Liver (tissue), 8 donors: ENCODE measurements at regions not wholly inside any gene's neighbourhood (a gene's known extent, or its start where the extent isn't known, plus 50 kb on each side); places are given as distances from the start of the nearest gene placed in this dataset.

ENCODE experiments used
- DNase-seq: peaks from one replicate; pipeline ENCODE4 v3.0.0-alpha.2; 2017; ENCODE audit warnings: low spot score
- H3K27ac ChIP-seq, 2 donors: one replicate each; pipeline ENCODE4 v1.7.0; 2013; ENCODE audit warnings: inconsistent platforms in 2 of 2, low read length in 2 of 2, control low read depth in 1 of 2, low read depth in 1 of 2, mild to moderate bottlenecking in 1 of 2
- H3K27me3 ChIP-seq, 4 donors: one replicate each; pipeline versions ENCODE4 v1.6.1 to v1.7.0; 2013; ENCODE audit warnings: low read length in 3 of 4, inconsistent platforms in 1 of 4, mild to moderate bottlenecking in 1 of 4, moderate library complexity in 1 of 4; ENCODE audit not compliant: control insufficient read depth in 4 of 4, insufficient read depth in 4 of 4
- H3K36me3 ChIP-seq, 4 donors: one replicate each; pipeline versions ENCODE4 v1.6.1 to v1.7.0; 2013; ENCODE audit warnings: low read length in 3 of 4, mild to moderate bottlenecking in 3 of 4, low read depth in 1 of 4, moderate library complexity in 1 of 4; ENCODE audit not compliant: control insufficient read depth in 4 of 4, insufficient read depth in 3 of 4
- H3K4me1 ChIP-seq, 4 donors: one replicate each; pipeline versions ENCODE4 v1.6.1 to v1.7.0; 2013; ENCODE audit warnings: low read length in 3 of 4, mild to moderate bottlenecking in 3 of 4, moderate library complexity in 1 of 4; ENCODE audit not compliant: control insufficient read depth in 4 of 4, insufficient read depth in 4 of 4
- H3K4me3 ChIP-seq, 3 donors: one replicate each; pipeline versions ENCODE4 v1.6.1 to v1.7.0; 2013; ENCODE audit warnings: low read length in 3 of 3, control low read depth in 1 of 3, low read depth in 1 of 3, mild to moderate bottlenecking in 1 of 3
- H3K9ac ChIP-seq, 2 donors: one replicate each; pipeline ENCODE4 v1.7.0; 2013; ENCODE audit warnings: low read length in 2 of 2, mild to moderate bottlenecking in 2 of 2, moderate library complexity in 2 of 2, control low read depth in 1 of 2, low read depth in 1 of 2
- H3K9me3 ChIP-seq, 4 donors: one replicate each; pipeline versions ENCODE4 v1.6.1 to v1.7.0; 2013; ENCODE audit warnings: low read length in 3 of 4; ENCODE audit not compliant: control insufficient read depth in 4 of 4
- ATF3 ChIP-seq: IDR thresholded peaks from 2 replicates; pipeline ENCODE4 v1.6.1; 2016; ENCODE audit warnings: antibody characterized with exemption
- CTCF ChIP-seq: fragments of 150-350 bp; IDR thresholded peaks from 2 replicates; pipeline ENCODE4 v1.5.1; 2017; ENCODE audit warnings: improper control_type of control experiment, low read depth, low read length; ENCODE audit not compliant: missing input control
- EGR1 ChIP-seq, 2 donors: IDR thresholded peaks; 2 replicates each; pipeline ENCODE4 v1.6.1; 2016 to 2018; ENCODE audit warnings: antibody characterized with exemption in 2 of 2, low read depth in 2 of 2
- FOXA1 ChIP-seq: IDR thresholded peaks from 2 replicates; pipeline ENCODE4 v1.6.1; 2016; ENCODE audit warnings: antibody characterized with exemption
- FOXA2 ChIP-seq: IDR thresholded peaks from 2 replicates; pipeline ENCODE4 v1.6.1; 2016; ENCODE audit warnings: antibody characterized with exemption
- GABPA ChIP-seq, 2 donors: IDR thresholded peaks in 1 of 2; conservative IDR thresholded peaks in 1 of 2; 2 replicates each; pipeline ENCODE4 v1.6.1; 2016; ENCODE audit warnings: antibody characterized with exemption in 2 of 2, mild to moderate bottlenecking in 1 of 2, moderate library complexity in 1 of 2
- HNF4A ChIP-seq, 2 donors: conservative IDR thresholded peaks; 2 replicates each; pipeline ENCODE4 v1.6.1; 2016; ENCODE audit warnings: antibody characterized with exemption in 2 of 2, mild to moderate bottlenecking in 2 of 2
- HNF4G ChIP-seq: IDR thresholded peaks from 2 replicates; pipeline ENCODE4 v1.6.1; 2016; ENCODE audit warnings: antibody characterized with exemption
- JUND ChIP-seq, 2 donors: IDR thresholded peaks; 2 replicates each; pipeline ENCODE4 v1.6.1; 2016; ENCODE audit warnings: antibody characterized with exemption in 2 of 2
- MAX ChIP-seq: IDR thresholded peaks from 2 replicates; pipeline ENCODE4 v1.6.1; 2016; ENCODE audit warnings: antibody characterized with exemption
- NR2F2 ChIP-seq: IDR thresholded peaks from 2 replicates; pipeline ENCODE4 v1.6.1; 2016; ENCODE audit warnings: antibody characterized with exemption
- RAD21 ChIP-seq, 2 donors: IDR thresholded peaks; 2 replicates each; pipeline ENCODE4 v1.6.1; 2016; ENCODE audit warnings: antibody characterized with exemption in 2 of 2, mild to moderate bottlenecking in 2 of 2
- REST ChIP-seq: IDR thresholded peaks from 2 replicates; pipeline ENCODE4 v1.6.1; 2016; ENCODE audit warnings: antibody characterized with exemption, mild to moderate bottlenecking
- RXRA ChIP-seq, 2 donors: IDR thresholded peaks; 2 replicates each; pipeline ENCODE4 v1.6.1; 2017 to 2018; ENCODE audit warnings: antibody characterized with exemption in 2 of 2, mild to moderate bottlenecking in 1 of 2
- SP1 ChIP-seq: IDR thresholded peaks from 2 replicates; pipeline ENCODE4 v1.6.1; 2018; ENCODE audit warnings: antibody characterized with exemption, mild to moderate bottlenecking
- TAF1 ChIP-seq: conservative IDR thresholded peaks from 2 replicates; pipeline ENCODE4 v1.6.1; 2016; ENCODE audit warnings: antibody characterized with exemption, mild to moderate bottlenecking
- YY1 ChIP-seq: IDR thresholded peaks from 2 replicates; pipeline ENCODE4 v1.6.1; 2016; ENCODE audit warnings: antibody characterized with exemption, mild to moderate bottlenecking
- ZBTB33 ChIP-seq: IDR thresholded peaks from 2 replicates; pipeline ENCODE4 v1.6.1; 2016; ENCODE audit warnings: antibody characterized with exemption
- WGBS: extraction: QIAGEN DNeasy Blood & Tissue Kit; methylation state at CpG from one replicate; pipeline ENCODE4 v1.1.7; 2013; 5-methylcytosine and 5-hydroxymethylcytosine counted together
- donor health status: healthy.
- donor health status: healthy.
- donor health status: healthy.
- donor health status: healthy.
- donor health status: healthy.

GRCh38 chr15:97874139-97874538 is 86.4 kb upstream of the ARRDC4 start:
- Histone ChIP-seq H3K27ac (no peak overlapping the region), H3K36me3 (no peaks in the 10 kb centered on the region), H3K9me3 (no peaks in the 10 kb centered on the region), H3K27me3 (no peaks in the 10 kb centered on the region), H3K4me3 (no peak overlapping the region), H3K9ac (no peak overlapping the region), H3K4me1 (no peaks in the 10 kb centered on the region)
- no peak for DNase-seq
- TF ChIP-seq EGR1 (IDR thresholded peaks at IDR 0.05; ENCODE audit: low read depth in 2 of 2) = no peak
- no peak for TF ChIP-seq MAX
- TF ChIP-seq HNF4G = no peak
- no peak for TF ChIP-seq RAD21 (IDR thresholded peaks at IDR 0.05)
- TF ChIP-seq TAF1 = no peak
- TF ChIP-seq HNF4A (conservative IDR thresholded peaks at IDR 0.05) = no peak
- no peak for TF ChIP-seq FOXA1
- no peak for TF ChIP-seq NR2F2
- TF ChIP-seq ZBTB33 = no peak
- no peak for TF ChIP-seq ATF3
- TF ChIP-seq REST = no peak
- no peak for TF ChIP-seq YY1
- no peak for TF ChIP-seq SP1
- no peak for TF ChIP-seq FOXA2
- TF ChIP-seq GABPA (IDR thresholded peaks at IDR 0.05 in 1 of 2, conservative IDR thresholded peaks at IDR 0.05 in 1 of 2) = no peak
- TF ChIP-seq RXRA (IDR thresholded peaks at IDR 0.05) = no peak
- no peak for TF ChIP-seq CTCF
- no peak for TF ChIP-seq JUND (IDR thresholded peaks at IDR 0.05)
- 85% methylated on average over 12 of the region's 12 CpGs for WGBS
